ENCODE measurements at regions not wholly inside any gene's neighbourhood (a gene's known extent, or its start where the extent isn't known, plus 50 kb on each side); places are given as distances from the start of the nearest gene placed in this dataset.

DNA sequence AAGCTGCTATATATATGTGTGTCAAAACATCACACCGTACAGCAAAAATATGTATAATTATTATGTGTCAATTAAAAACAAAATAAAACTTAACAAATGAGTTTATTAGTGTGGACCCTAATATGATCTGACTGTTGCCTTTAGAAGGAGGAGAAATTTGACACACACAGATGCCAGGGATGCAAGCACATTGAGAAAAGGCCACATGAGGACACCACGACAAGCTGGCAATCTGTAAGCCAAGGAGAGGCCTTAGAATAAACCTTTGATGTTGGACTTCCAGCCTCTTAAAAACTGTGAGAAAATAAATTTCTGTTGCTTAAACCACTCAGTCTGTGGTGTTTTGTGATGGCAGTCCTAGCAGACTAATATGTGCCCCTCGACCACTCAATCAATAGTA lies 214.7 kb downstream of the KCNS3 start (continued):
- TF ChIP-seq E4F1 (IDR thresholded peaks at IDR 0.05; ENCODE audit: borderline replicate concordance, partially characterized antibody) (no peak), ZBED1 (IDR thresholded peaks at IDR 0.05; ENCODE audit: borderline replicate concordance) (no peak), KAT2A (conservative IDR thresholded peaks at IDR 0.05; ENCODE audit: control insufficient read depth, low read depth, low read length) (no peak), ZBTB4 (CRISPR knock-in tag; IDR thresholded peaks at IDR 0.05) (no peak), EP300 (IDR thresholded peaks at IDR 0.05; ENCODE audit: borderline replicate concordance in 1 of 2, control insufficient read depth in 1 of 2, low read depth in 2 of 2, low read length in 2 of 2) (no peak)
- TF ChIP-seq, protein P1, sequence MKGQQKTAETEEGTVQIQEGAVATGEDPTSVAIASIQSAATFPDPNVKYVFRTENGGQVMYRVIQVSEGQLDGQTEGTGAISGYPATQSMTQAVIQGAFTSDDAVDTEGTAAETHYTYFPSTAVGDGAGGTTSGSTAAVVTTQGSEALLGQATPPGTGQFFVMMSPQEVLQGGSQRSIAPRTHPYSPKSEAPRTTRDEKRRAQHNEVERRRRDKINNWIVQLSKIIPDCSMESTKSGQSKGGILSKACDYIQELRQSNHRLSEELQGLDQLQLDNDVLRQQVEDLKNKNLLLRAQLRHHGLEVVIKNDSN (IDR thresholded peaks at IDR 0.05; ENCODE audit: borderline replicate concordance, extremely low read length, insufficient read depth, low read depth, low read length) = no peak
